Glutamatergic neuron (in vitro differentiated cells): ENCODE measurements at regions not wholly inside any gene's neighbourhood (a gene's known extent, or its start where the extent isn't known, plus 50 kb on each side); places are given as distances from the start of the nearest gene placed in this dataset.

Source experiments
- DNase-seq: peaks from one replicate; pipeline ENCODE4 v3.0.0; 2022
- H3K27ac Mint-ChIP-seq: one replicate; pipeline ENCODE4 v1.8.0; 2020; ENCODE audit warnings: mild to moderate bottlenecking, mixed read lengths, inconsistent platforms; ENCODE audit not compliant: unreplicated experiment
- H3K27me3 Mint-ChIP-seq: one replicate; pipeline ENCODE4 v1.8.0; 2020; ENCODE audit warnings: mild to moderate bottlenecking, moderate library complexity, mixed read lengths, inconsistent platforms; ENCODE audit not compliant: unreplicated experiment
- H3K36me3 Mint-ChIP-seq: one replicate; pipeline ENCODE4 v1.8.0; 2020; ENCODE audit warnings: mild to moderate bottlenecking, mixed read lengths, inconsistent platforms; ENCODE audit not compliant: unreplicated experiment
- H3K4me1 Mint-ChIP-seq: one replicate; pipeline ENCODE4 v1.8.0; 2020; ENCODE audit warnings: mild to moderate bottlenecking, low read depth, mixed read lengths, inconsistent platforms; ENCODE audit not compliant: unreplicated experiment
- H3K4me3 Mint-ChIP-seq: one replicate; pipeline ENCODE4 v1.8.0; 2020; ENCODE audit warnings: mild to moderate bottlenecking, mixed read lengths, inconsistent platforms; ENCODE audit not compliant: unreplicated experiment
- H3K9me3 Mint-ChIP-seq: one replicate; pipeline ENCODE4 v1.8.0; 2020; ENCODE audit warnings: mild to moderate bottlenecking, moderate library complexity, mixed read lengths, inconsistent platforms; ENCODE audit not compliant: unreplicated experiment
- CTCF ChIP-seq: fragments of 200-600 bp; sonication (generic); IDR thresholded peaks from one replicate; pipeline ENCODE4 v1.5.0; 2021; ENCODE audit not compliant: partially characterized antibody, unreplicated experiment

- Mint-ChIP-seq H3K27ac (no peak overlapping the region), H3K9me3 (no peaks in the 10 kb centered on the region), H3K4me3 (no peak overlapping the region), H3K27me3 (peaks cover 2% of the 10 kb centered on the region), H3K4me1 (peaks cover 2% of the 10 kb centered on the region), H3K36me3 (no peaks in the 10 kb centered on the region)
- TF ChIP-seq CTCF, result no peak
- no peak for DNase-seq
Observed at GRCh38 chr6:11432713-11433450, 104.7 kb upstream of the TMEM170B start.

GRCh38 chr6:11432091-11432490 is 105.5 kb upstream of the TMEM170B start:
- H3K4me1 Mint-ChIP-seq, result peaks cover 2% of the 10 kb centered on the region
- H3K4me3 Mint-ChIP-seq, result no peak overlapping the region
- H3K9me3 Mint-ChIP-seq, result peaks cover 2% of the 10 kb centered on the region
- no peak overlapping the region for H3K27ac Mint-ChIP-seq
- H3K36me3 Mint-ChIP-seq, result no peaks in the 10 kb centered on the region
- no peak for DNase-seq
- no peak for TF ChIP-seq CTCF
- no peaks in the 10 kb centered on the region for H3K27me3 Mint-ChIP-seq

DNA sequence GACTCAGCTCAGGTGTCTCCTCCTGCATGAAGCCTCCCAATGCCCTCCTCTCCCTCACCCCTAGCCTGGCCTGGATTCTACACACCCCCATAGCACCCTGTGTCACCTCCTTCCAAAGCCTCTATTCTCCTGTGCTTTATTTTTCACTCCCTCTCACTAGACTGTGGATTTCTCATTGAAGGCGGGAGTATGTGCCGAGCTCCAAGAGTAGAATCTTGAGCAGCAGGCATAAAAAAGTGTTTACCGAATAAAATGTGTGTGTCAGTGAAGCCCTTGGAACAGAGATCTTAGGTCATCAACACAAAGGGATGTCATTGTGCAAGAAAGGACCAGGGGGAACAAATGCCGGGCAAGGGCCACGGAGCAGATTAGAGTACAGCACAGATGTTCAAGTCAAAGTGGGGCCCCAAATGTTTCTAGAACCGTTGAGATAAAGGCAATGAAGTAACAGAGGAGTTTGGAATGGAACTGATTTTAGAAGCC is 106.1 kb upstream of the TMEM170B start:
- no peak overlapping the region for H3K27ac Mint-ChIP-seq
- no peak for TF ChIP-seq CTCF
- peaks cover 2% of the 10 kb centered on the region for H3K9me3 Mint-ChIP-seq
- H3K4me3 Mint-ChIP-seq, result no peak overlapping the region
- H3K36me3 Mint-ChIP-seq, result no peaks in the 10 kb centered on the region
- H3K4me1 Mint-ChIP-seq, result peaks cover 2% of the 10 kb centered on the region
- DNase-seq, result no peak
- no peaks in the 10 kb centered on the region for H3K27me3 Mint-ChIP-seq

DNA sequence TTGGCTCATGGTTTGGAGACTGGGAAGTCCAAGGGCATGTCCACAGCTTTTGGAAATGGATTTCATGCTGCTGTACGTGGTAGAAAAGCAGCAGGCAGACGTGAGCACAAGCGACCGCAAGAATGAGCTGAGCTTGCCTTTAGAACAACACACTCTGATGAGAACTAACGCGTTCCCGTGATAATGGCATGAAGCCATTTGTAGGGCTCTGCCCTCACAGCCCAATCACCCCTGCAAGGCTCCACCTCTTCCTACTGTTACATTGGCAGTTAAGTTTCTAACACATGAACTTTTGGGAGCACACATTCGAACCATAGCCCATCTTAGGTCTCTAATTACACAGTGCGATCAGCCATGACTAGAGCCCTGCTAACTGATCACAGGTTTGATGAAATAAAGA is 107.5 kb upstream of the TMEM170B start:
- no peak for TF ChIP-seq CTCF
- peaks cover 2% of the 10 kb centered on the region for H3K4me1 Mint-ChIP-seq
- peaks cover 2% of the 10 kb centered on the region for H3K9me3 Mint-ChIP-seq
- no peaks in the 10 kb centered on the region for H3K27me3 Mint-ChIP-seq
- no peak overlapping the region for H3K4me3 Mint-ChIP-seq
- H3K27ac Mint-ChIP-seq, result no peak overlapping the region
- DNase-seq, result no peak
- H3K36me3 Mint-ChIP-seq, result no peaks in the 10 kb centered on the region

- H3K27ac Mint-ChIP-seq, result no peak overlapping the region
- H3K27me3 Mint-ChIP-seq, result no peaks in the 10 kb centered on the region
- no peak for DNase-seq
- no peak overlapping the region for H3K4me3 Mint-ChIP-seq
- no peak for TF ChIP-seq CTCF
- no peaks in the 10 kb centered on the region for H3K36me3 Mint-ChIP-seq
- H3K9me3 Mint-ChIP-seq, result peaks cover 2% of the 10 kb centered on the region
- H3K4me1 Mint-ChIP-seq, result peaks cover 2% of the 10 kb centered on the region
Observed at GRCh38 chr6:11429577-11429976, 108.0 kb upstream of the TMEM170B start.
